NCI-H2171 treated with DMSO at 0.1 percent for 48 hours (cell line): ENCODE measurements at regions not wholly inside any gene's neighbourhood (a gene's known extent, or its start where the extent isn't known, plus 50 kb on each side); places are given as distances from the start of the nearest gene placed in this dataset.
A peak's percentile ranks its signal among the peaks of the same experiment; 100 is the strongest.

Source experiments
- DNase-seq: peaks from one replicate; lab custom pipeline; 2025; lab: John Stamatoyannopoulos, UW

DNA sequence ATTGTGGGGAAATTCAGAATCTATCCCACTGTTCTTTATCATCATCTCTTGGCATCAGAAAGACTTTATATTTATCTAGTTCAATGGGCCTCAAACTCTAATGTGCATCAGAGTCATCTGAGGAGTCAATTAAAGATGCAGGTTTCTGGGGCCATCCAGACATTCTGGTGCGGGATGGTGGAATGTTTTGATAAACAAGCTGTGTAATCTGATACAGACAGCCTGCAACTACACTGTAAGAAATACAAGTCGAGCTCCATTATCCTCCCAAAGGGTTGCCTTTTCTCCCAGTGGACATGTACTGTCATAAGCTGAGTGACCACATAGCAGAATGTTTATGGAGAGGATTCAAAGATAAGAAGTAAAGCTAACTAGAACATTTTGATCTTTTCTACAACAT lies 515.3 kb upstream of the DCC start:
- DNase-seq = peak; percentile 29

DNA sequence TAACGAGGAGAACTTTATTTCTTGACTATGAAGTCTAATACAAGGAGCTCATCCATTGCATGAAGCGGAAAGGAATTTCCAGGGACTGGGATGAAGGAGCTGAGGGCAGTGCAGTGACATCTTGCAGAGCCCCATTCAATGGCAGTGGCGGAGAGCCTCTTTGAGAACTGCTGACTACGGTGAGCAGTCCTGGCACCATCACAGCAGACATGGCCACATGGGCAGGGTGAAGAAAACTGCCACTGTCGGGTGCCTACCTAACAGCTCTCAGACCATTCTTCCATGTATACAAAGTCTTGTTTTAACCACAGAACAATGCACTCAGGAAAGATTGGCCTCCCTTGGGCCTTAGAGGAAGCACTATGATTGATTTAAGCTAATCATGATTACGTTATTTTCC lies 506.1 kb upstream of the DCC start:
- DNase-seq = no peak

DNA sequence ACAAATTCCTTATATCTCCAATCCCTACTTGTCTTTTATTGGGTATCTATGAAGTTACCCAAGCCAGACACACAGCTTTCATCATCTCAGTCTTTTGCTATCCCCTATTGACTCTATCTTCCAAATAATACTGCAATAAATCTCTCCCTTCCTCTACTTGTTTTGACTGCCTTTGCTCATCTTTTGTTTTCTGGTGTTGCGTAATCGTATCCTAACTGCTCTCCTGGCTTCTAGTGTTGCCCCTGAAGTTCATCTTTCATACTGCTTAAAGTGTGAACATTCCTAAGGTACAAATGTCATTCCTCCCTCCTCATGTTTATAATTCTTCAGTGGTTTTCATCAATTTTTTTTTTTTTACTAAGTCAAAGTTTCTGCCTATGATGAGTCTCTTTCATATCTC lies 491.3 kb upstream of the DCC start:
- no peak for DNase-seq

DNA sequence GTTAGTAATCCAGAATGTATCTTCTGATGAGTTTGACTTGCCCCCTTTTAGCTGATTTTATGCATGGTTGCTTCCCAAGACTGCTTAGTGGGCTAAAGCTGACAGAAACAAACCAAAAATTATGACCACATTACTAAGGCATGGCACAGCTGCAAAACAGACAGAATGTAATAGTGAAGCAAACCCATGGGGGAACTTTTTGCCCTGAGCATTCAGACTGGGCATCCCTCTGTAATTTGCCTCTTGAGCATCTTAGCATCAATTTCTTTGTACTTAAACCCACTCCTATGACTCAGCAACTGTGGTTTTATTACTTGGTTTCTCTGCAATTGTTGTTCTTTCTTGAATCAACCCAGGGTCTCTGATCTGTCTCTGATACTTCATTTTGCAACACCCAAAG lies 487.3 kb upstream of the DCC start:
- no peak for DNase-seq

DNA sequence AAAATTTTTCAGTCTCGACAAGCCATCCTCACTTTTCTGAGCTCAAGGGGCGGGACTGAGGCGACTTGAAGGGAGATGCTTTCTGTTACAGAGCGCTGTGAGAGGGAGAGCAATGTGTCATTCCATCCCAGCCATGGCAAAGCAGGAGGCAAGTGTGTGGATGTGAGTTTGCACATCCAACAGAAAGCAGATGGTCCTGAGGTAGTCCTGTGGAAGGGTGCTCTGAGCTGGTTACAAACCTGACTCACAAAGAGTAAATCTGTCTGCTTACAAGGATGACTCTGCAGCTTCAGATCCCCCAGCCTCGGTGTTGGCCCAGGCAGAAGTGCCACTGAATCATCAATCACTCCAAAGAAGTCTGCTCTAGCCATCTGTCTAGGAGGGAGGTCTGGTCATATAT lies 482.0 kb upstream of the DCC start:
- DNase-seq = peak; percentile 29

DNA sequence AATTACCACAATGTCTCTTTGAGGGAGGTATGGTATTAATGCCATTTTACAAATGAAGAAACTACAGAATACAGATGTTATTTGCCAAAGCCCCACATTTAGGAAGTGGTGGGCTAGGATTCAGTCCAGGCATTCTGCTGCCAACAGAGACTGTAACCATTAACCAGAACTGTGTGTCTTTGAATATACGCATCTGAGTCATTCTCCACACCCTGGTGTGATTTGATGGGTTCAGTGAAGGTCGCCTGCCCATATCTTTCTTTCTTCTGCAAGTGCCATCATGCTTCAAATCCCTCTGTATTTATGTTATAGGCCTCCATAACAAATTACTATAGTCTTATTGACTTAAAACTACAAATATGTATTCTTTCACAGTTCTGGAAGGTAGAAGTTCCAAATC lies 479.0 kb upstream of the DCC start:
- DNase-seq = no peak

DNA sequence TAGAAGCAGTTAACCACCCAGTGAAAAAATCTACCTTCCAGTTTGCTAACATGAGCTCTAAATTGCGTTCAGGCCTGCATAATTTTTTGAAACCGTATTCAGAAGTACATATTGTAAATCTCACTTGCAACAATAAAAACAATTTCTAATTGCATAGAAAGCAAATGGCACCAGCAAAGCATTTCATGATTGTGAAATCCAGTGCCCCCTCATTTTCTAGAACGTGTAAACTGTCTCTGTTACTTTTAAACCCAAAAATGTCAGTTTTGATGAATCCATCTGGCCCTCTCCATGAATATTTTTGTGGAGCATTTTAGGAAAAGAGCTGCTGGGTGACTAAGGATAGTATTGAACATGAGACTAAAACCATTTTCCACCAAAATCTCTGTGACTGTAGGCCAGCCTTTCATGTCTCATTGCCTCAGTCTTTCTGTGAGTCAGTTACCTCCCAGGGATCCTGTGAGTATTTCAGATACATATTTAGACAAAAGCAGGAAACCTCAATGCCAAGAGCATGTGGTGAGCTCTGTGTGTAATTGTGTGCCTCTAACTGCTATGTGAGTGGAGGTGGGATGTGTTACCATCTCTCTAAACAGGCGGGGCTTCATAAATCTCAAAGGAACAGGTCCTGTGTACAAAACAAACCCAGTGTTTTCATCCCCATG lies 477.8 kb upstream of the DCC start:
- no peak for DNase-seq

DNA sequence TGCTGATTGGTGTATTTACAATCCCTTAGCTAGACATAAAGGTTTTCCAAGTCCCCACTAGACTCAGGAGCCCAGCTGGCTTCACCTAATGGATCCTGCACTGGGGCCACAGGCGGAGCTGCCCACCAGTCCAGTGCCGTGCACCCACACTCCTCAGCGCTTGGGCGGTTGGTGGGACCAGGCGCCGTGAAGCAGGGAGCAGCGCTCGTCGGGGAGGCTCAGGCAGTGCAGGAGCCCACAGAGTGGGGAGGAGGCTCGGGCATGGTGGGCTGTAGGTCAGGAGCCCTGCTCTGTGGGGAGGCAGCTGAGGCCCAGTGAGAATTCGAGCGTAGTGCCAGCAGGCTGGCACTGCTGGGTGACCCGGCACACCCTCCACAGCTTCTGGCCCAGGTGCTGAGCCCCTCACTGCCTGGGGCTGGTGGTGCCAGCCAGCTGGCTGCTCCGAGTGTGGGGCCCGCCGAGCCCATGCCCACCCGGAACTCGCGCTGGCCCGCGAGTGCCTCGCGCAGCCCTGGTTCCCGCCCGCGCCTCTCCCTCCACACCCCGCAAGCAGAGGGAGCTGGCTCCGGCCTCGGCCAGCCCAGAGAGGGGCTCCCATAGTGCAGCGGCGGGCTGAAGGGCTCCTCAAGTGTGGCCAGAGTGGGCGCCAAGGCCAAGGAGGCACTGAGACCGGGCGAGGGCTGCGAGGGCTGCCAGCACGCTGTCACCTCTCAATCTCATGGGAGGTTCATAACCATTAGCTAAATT lies 475.6 kb upstream of the DCC start:
- no peak for DNase-seq

DNA sequence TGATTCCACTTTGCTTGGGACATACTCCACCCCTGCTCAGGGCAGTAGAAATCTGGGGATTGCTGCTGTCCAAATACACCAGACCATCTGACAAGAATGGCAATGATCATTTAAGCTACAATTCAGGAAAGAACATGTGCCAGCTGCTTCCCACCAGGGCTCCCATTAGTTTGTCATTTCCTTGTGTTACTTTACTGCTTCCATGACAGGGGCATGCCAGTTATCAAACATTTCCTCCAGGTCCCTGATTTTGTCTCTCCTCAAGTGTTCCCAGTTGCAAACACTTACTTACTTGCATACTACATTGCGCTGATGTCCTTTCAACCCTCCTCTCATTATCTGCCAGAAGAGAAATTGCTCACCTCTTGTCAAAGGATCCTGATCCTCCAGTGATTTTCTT lies 474.5 kb upstream of the DCC start:
- DNase-seq = no peak

DNA sequence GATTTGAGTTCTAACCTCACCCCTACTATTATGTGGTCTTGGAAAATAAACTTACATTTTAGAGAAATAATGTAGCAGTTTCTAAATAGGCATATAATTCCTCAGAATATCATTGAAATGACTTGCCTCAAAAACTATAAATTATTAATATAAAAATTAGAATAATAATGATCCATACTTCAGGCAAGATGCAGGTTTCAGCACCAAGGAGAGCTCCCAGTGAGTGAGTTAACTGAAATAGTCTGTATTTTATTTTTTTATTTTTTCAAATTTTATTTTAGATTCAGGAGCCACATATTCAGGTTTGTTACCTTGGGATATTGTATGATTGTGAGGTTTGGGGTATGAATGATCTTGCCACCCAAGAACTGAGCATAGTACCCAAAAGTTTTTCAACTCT lies 472.2 kb upstream of the DCC start:
- no peak for DNase-seq

DNA sequence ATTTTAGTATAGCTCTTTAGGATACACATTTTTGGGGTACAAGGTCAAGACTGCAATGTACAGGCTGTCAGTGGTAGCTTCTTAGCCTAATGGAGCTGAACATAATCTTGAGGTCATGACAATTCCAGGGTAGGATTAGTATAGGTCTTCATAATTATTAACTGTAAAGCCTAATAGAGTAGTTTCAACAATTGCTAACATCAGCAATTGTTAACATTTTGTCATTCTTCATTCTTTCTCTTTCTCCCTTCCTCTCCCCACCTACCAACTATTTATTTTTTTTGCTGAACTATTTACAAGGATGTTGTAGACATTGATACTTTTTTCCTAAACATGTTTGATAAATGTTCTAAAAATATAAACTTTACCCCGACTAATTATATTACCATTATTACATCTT lies 461.3 kb upstream of the DCC start:
- DNase-seq = no peak

DNA sequence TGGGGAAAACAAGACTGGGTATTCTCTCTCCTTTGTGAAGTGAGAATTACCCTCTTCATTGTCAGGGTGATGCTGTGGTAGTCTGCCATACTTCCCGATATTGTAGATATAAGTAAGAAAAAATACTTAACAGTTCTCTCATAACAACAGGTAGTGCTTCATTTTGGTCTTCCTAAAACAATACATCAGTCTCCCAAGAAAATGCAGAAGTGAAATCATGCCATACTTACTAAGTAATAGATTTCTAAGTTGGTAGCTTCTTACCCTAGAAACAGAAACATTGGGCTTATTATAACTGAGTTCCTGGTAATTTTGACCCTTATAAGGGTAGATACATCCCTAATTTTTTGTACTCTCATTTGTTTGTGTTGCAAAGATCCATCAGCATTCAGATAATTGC lies 460.7 kb upstream of the DCC start:
- DNase-seq = no peak

DNA sequence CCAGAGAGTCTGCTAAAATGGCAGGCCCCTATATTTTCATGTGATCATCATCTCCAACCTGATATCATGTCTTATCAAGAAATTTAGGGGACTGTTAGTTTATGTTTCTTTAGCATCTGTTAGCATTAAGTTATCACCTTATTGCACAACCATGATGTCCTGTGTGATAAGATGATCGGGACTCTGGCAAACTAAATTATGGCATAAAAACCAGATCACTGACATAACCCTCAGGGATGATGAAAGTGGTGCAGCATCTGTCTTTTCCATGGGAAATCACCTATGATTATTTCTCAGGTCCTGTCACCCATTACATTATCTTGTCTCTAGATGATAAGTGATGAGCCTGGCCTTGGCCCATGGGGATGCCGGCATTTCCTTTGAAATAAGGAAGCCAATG lies 458.6 kb upstream of the DCC start:
- DNase-seq = no peak

DNA sequence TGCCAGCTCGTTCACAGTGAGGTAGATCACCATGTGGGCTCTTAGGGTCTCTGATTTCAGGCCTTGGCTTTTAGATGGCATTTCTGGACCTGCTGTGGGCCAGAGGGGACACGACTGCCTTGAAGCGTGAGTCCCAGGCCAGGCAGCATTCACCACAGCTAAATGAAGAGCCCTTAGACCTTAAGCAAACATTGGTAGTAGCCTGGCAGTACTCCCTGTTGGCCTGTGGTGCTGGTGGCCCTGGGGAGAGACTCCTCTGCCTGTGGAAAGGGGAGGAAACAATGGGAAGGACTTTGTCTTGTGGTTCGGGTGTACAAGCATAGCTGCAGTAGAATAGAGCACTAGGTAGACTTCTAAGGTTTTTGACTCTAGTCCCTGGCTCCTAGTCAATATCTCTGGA lies 456.0 kb upstream of the DCC start:
- DNase-seq = no peak

DNA sequence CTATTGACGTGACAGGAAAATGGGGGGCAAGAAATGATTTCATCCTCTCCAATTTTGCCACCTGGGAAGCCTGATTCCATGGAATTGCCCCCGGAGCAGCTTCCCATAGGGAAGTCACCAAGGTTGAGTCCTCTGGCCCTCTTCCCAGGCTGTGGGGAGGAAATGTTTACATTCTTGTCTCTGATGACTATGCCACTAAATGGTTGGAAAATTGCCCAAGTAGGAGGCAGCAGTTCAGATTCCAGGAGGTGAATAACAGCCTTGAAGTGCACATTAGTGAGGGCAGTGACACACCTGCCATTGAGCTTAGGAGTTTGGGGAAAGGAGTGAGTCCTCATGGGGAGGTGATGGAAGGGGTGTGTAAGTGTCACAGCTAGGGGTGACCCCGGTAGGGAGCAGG lies 449.2 kb upstream of the DCC start:
- DNase-seq = peak; percentile 95

DNA sequence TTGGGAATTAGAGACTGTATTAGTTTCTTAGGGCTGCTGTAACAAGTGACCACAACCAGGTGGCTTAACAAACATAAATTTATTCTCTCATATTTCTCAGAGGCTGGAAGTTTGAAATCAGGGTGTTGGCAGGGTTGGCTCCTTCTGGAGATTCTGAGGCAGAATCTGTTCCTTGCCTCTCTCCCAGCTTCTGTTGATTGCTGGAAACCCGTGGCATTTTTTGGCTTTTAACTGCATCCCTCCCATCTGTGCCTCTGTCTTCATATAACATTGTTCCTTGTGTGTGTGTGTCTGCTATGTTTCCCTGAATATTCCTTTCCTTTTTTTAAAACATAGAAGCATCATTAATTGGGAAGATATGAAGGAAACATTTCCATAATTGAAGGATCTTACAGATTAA lies 448.1 kb upstream of the DCC start:
- DNase-seq = no peak

DNA sequence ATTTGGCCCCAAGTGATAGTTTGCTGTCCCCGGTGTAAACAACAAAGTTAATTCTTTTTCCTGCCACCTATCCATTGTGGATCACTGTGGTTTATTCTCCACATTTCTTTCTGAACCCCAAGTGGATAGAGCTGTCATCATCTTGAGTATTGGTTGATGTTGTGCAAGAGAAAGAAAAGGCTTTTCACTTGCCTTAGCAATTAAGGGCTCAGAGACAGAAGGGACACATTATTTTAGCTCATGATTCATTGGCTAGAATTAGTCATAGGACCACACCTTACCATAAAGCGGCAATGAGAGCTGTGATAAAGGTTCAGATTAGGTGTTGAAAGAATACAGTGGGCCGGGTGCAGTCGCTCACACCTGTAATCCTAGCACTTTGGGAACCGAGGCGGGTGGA lies 442.1 kb upstream of the DCC start:
- DNase-seq = no peak

DNA sequence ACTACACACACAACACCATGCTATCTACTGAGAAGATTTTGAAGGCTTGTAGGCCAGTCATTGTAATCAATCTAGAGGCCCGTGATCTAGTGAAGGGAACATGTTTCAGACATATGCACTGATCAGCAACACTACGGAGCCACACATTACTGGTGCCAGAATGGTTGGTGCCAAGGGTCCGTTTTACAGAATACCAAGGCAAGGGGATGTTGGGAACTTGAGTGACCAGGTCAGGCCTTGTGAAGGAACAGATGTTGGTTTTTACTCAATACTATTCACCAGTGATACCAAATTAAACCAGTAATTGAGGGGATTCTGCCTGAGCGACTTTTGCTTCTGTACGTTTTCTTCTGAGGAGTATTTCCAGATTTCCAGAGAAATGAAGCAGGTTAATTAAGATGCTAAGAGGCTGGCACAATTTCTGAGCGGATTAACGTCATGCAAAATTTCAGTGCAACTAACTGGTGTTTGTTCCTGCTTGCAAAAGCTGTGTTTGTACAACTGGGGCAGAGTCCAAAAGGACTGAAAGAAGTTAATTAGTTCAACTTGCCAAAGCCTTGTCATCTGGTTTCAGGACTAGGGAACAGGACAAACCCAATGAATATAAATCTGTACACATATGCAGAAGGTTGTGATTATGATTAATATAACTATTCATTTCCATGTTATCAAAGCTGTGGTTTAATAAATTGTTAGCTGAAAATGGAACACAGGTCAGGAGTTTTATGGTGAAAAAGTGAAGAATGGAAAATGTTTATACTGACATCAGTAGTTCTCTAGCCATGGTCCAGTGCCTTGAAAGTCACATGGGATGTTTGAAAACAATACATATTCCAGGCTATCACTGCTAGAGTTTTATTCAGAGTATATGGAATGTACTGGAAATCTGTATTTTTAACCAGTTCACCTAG lies 432.1 kb upstream of the DCC start:
- DNase-seq = no peak

DNA sequence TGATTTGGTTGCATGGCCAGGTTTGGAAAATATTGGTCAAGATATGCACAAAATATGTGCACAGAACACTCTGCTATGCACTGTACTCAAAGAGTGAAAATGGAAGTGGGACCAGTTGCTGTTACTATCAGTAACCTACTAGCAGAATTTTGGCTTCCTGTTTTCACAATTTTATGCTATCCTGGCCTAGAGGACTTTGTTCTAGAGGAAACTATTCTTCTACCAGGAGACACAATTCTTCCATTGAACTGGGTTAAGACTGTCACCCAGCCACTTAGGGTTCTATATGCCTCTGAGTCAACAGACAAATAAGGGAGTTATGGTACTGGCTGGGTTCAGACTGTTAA lies 431.4 kb upstream of the DCC start:
- no peak for DNase-seq

DNA sequence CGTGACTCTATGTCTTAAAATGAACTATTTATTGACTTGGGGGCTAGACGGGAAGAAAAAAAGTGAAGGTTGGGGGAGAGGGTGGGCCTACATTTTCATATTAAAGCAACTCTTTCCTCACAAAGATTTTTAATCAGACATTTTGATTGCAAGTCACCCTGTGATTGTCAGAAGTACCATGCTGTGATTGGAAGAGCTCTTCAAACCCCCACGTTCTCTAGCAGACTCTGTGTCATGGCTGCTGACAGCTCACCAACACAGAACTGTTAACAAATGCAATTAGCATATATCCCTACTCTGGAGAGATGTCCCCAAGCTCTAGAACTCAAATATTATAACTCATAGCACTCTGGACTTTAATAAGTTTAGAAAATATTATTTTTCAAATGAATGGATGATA lies 428.4 kb upstream of the DCC start:
- DNase-seq = no peak

DNA sequence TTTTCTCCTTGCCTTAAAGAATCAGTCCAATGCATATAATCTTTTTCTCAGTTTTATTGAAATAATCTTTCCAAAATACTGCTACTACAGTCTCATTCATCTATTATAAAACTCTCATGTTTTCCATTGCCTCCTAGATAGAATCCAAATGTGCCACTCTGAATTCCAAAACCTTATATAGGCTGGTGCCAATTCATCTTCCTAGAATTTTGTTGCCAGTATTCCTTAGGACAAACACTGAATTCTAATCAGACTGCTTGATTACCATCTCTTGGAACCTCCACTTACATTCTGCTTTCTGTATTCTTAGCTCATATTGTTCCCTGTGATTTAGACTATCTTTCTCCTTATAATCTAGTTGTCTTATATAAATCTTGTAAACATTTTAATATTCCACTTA lies 427.6 kb upstream of the DCC start:
- no peak for DNase-seq

DNA sequence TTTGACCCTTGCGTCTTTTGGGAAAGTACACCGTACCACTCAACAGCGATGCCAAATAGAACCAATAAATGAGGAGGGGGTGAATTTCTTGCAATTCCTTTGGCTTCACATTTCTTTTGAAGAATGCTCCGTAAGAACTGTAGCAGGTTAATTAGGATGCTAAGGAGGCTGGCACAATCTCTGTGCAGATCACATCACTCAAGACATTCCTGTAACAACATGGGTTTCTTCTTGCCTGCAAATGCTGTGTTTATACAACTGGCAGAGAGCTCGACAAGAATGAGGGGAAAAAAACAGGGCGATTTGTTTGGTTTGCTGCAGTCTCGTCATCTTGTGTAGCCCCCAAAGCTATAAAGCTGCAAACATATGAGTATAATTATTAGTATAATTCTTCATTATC lies 424.8 kb upstream of the DCC start:
- DNase-seq = no peak

DNA sequence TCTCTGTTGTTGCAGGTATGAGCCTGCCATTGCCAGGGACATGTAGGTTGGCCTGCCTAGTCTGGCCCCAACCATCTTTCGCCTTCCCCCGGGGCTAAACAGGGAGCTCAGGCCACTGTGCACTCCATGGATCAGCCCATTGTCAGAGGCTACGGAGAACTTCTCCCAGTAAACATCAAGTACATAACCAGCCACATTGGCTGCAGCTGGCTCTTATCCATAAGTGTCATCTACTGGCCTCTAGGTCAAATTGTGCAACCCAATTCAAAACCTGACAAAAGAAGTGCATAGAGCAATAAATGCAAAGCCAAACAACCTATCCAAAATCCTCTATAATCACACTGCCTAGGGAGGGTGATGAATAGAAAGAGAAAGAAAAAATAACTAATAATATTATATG lies 418.1 kb upstream of the DCC start:
- DNase-seq = no peak
